Activated CD8-positive, alpha-beta T cell treated with anti-CD3 and anti-CD28 coated beads for 36 hours (primary cell): ENCODE measurements at regions not wholly inside any gene's neighbourhood (a gene's known extent, or its start where the extent isn't known, plus 50 kb on each side); places are given as distances from the start of the nearest gene placed in this dataset.
A peak's percentile ranks its signal among the peaks of the same experiment; 100 is the strongest.

Experiments
- ATAC-seq: fragments of 200-7000 bp; cut with Tn5 transposase; one replicate; pipeline ENCODE4 v1.10.0; 2021; ENCODE audit warnings: mild to moderate bottlenecking, moderate library complexity
- CTCF ChIA-PET: fragments of 350-600 bp; sonication (Branson Sonifier 250); formaldehyde crosslinking; loops from one replicate; lab custom pipeline; 2021; ENCODE audit warnings: antibody characterized with exemption; lab: Charles Lee
- POLR2A ChIA-PET: fragments of 350-600 bp; sonication (Branson Sonifier 250); formaldehyde crosslinking; loops from one replicate; lab custom pipeline; 2021; ENCODE audit warnings: antibody characterized with exemption; lab: Charles Lee
- DNase-seq: peaks from one replicate; pipeline ENCODE4 v3.0.0-alpha.2; 2020
- H3K27ac Mint-ChIP-seq: one replicate; pipeline ENCODE4 v1.8.0; 2021; ENCODE audit warnings: mild to moderate bottlenecking, mixed read lengths
- H3K27me3 Mint-ChIP-seq: one replicate; pipeline ENCODE4 v1.8.0; 2021; ENCODE audit warnings: mixed read lengths
- H3K36me3 Mint-ChIP-seq: one replicate; pipeline ENCODE4 v1.8.0; 2021; ENCODE audit warnings: low read depth, mixed read lengths
- H3K4me1 Mint-ChIP-seq: one replicate; pipeline ENCODE4 v1.8.0; 2021; ENCODE audit warnings: low read depth, mixed read lengths
- H3K4me3 Mint-ChIP-seq: one replicate; pipeline ENCODE4 v1.8.0; 2021; ENCODE audit warnings: mild to moderate bottlenecking, moderate library complexity, mixed read lengths
- H3K9me3 Mint-ChIP-seq: one replicate; pipeline ENCODE4 v1.8.0; 2021; ENCODE audit warnings: mixed read lengths
- CTCF ChIP-seq: fragments of 200-600 bp; IDR thresholded peaks from one replicate; pipeline ENCODE4 v1.8.0; 2022; ENCODE audit warnings: antibody characterized with exemption, mild to moderate bottlenecking
- intact Hi-C: fragments of 100-400 bp; cut with micrococcal nuclease; formaldehyde crosslinking; loops from one replicate; pipeline ENCODE4 v1.10.0; 2022

DNA sequence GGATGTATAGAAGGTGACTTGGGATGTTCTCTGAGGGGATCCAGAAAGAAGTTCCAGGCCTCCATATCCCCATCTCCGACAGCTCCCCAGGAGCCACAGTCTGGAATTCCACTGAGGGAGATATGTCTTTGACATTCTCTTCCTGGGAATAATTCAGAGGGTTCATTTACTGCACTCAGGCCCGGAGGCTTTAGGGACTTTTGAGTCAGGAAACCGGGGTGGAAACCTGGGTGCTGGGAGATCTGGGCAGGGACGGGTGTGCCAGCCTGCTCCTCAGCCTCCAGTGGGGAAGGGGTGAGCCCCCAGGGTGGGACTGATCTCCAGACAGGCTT is 147.7 kb downstream of the SMAD6 start:
- ChIA-PET CTCF (interaction anchor here (1.2 to 5.0 kb wide), 2 partner anchors 12 to 14 kb away, joined by 4 to 57 read pairs; no protein-coding TSS in a partner anchor), POLR2A (no interaction called here)
- ATAC-seq (no peak), DNase-seq (no peak)
- no peak overlapping the region for H3K4me3 Mint-ChIP-seq
- H3K27ac Mint-ChIP-seq: no peak overlapping the region
- H3K36me3 Mint-ChIP-seq: no peaks in the 10 kb centered on the region
- TF ChIP-seq CTCF: no peak
- peaks cover 12% of the 10 kb centered on the region for H3K27me3 Mint-ChIP-seq
- peaks cover 2% of the 10 kb centered on the region for H3K4me1 Mint-ChIP-seq
- intact Hi-C loops: loop anchor here (2.0 kb wide), 1 partner anchor 247 kb away; no protein-coding TSS in a partner anchor
- no peaks in the 10 kb centered on the region for H3K9me3 Mint-ChIP-seq

DNA sequence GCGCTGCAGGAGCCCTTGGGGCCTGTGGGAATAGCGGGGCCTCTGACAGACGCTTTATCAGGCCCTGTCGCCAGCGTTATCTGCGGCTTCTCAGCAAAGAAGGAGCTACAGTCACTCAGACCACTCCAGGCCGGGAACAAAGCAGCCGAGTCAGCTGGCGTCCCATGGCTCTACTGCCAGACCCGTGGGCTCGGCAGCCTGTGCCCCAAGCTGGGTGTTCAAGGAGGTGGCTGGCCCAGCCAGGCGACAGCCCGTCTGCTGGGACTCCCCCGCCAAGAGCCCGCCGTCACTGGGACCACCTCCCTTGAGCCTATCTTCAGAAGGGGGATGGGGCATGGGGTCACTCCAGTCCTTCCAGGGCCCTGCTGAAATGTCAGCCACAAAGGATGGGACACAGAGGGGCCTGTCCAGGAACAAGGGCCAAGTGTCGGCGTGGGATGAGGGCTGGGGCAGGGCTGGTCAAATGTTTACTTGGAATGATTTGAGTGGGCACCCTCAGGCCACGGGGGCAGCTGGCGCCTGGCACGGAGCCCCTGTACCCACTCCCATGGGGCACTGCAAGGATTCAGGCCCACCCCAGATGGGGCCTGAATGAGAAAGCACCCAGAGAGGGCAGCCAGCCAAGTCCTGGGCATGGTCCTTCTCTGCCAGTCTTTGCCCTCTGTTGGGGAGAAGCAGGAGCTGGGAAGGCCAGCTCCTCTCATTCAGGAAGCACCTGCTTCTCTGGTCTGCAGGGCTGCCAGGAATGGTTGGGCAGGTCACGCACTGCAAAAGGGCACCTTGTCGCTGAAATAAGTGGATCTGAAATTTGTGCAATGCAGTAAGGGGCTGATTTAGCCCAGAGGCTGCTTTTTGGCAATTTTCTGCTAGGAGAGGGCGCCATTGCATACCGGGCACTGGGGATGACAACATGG is 148.3 kb downstream of the SMAD6 start:
- Mint-ChIP-seq H3K27ac (no peak overlapping the region), H3K4me3 (no peak overlapping the region), H3K27me3 (peaks cover 8% of the 10 kb centered on the region), H3K9me3 (no peaks in the 10 kb centered on the region), H3K4me1 (peaks cover 2% of the 10 kb centered on the region), H3K36me3 (no peaks in the 10 kb centered on the region)
- ChIA-PET CTCF (interaction anchor here (1.0 to 5.0 kb wide), 25 partner anchors 11 to 574 kb away, joined by 3 to 57 read pairs (median 7); no protein-coding TSS in a partner anchor), POLR2A (interaction anchor here (0.6 kb wide), 1 partner anchor 141 kb away, joined by 3 read pairs; no protein-coding TSS in a partner anchor)
- intact Hi-C loops: loop anchor here (2.0 kb wide), 1 partner anchor 248 kb away; no protein-coding TSS in a partner anchor
- no peak for ATAC-seq
- DNase-seq: no peak
- TF ChIP-seq CTCF: no peak

DNA sequence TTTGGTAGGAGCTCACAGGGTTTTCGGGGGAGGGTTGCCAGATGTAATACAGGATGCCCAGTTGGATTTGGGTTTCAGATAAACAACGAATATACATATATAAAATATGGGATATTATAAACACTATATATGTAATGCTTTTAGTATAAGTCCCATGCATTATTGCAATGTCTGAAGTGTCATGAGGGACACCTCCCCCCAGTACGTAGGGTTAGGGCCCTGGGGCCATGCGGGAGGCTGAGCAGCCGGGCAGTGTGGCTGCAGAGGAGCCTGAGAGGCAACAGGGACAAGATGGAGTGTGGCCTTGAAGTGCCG is 148.9 kb downstream of the SMAD6 start:
- H3K4me1 Mint-ChIP-seq: peaks cover 2% of the 10 kb centered on the region
- H3K27me3 Mint-ChIP-seq: peaks cover 7% of the 10 kb centered on the region
- TF ChIP-seq CTCF: no peak
- H3K27ac Mint-ChIP-seq: no peak overlapping the region
- no peaks in the 10 kb centered on the region for H3K36me3 Mint-ChIP-seq
- ATAC-seq (no peak), DNase-seq (no peak)
- intact Hi-C loops: loop anchor here (2.0 kb wide), 1 partner anchor 248 kb away; no protein-coding TSS in a partner anchor
- H3K9me3 Mint-ChIP-seq: no peaks in the 10 kb centered on the region
- ChIA-PET CTCF (interaction anchor here (0.7 to 5.0 kb wide), 47 partner anchors 9 to 610 kb away, joined by 3 to 57 read pairs (median 6); no protein-coding TSS in a partner anchor), POLR2A (no interaction called here)
- H3K4me3 Mint-ChIP-seq: no peak overlapping the region

- TF ChIP-seq CTCF: peak; percentile 91
- Mint-ChIP-seq H3K4me1 (peaks cover 2% of the 10 kb centered on the region), H3K4me3 (peak overlapping the region; percentile 7), H3K9me3 (no peaks in the 10 kb centered on the region), H3K27me3 (peaks cover 7% of the 10 kb centered on the region), H3K27ac (no peak overlapping the region), H3K36me3 (no peaks in the 10 kb centered on the region)
- intact Hi-C loops: loop anchor here (2.0 kb wide), 1 partner anchor 249 kb away; no protein-coding TSS in a partner anchor
- POLR2A ChIA-PET: interaction anchor here (0.6 to 0.9 kb wide), 2 partner anchors 9 to 50 kb away, joined by 3 to 4 read pairs; no protein-coding TSS in a partner anchor
- peak; percentile 99 for ATAC-seq
- peak; percentile 85 for DNase-seq
- CTCF ChIA-PET: interaction anchor here (0.6 to 5.0 kb wide), 64 partner anchors 9 to 610 kb away, joined by 3 to 57 read pairs (median 5); no protein-coding TSS in a partner anchor
Measured at GRCh38 chr15:66851311-66852063, 149.5 kb downstream of the SMAD6 start.
